BLaER1 treated with 17β-estradiol and CSF1 and Interleukin-3, amounts not matched to agents 10 nM and 100 nM (cell line): ENCODE measurements at regions not wholly inside any gene's neighbourhood (a gene's known extent, or its start where the extent isn't known, plus 50 kb on each side); places are given as distances from the start of the nearest gene placed in this dataset.

Source experiments
- H3K27ac ChIP-seq, 11 experiments: shearing (Covaris generic); formaldehyde crosslinking; 2 replicates each; pipeline ENCODE4 v1.8.1; 2022
- H3K27me3 ChIP-seq, 11 experiments: shearing (Covaris generic); formaldehyde crosslinking; 2 replicates each; pipeline ENCODE4 v1.8.1; 2022
- H3K36me3 ChIP-seq, 11 experiments: shearing (Covaris generic); formaldehyde crosslinking; 2 replicates each; pipeline ENCODE4 v1.8.1; 2022
- H3K4me1 ChIP-seq, 10 experiments: shearing (Covaris generic); formaldehyde crosslinking; 2 replicates each; pipeline ENCODE4 v1.8.1; 2022
- H3K4me2 ChIP-seq, 11 experiments: shearing (Covaris generic); formaldehyde crosslinking; 2 replicates each; pipeline ENCODE4 v1.8.1; 2022
- H3K4me3 ChIP-seq, 10 experiments: shearing (Covaris generic); formaldehyde crosslinking; 2 replicates each; pipeline ENCODE4 v1.8.1; 2022
- H3K9ac ChIP-seq, 11 experiments: shearing (Covaris generic); formaldehyde crosslinking; 2 replicates each; pipeline ENCODE4 v1.8.1; 2022
- H3K9me3 ChIP-seq, 11 experiments: shearing (Covaris generic); formaldehyde crosslinking; replicated peaks in 1 of 11; 2 replicates each; pipeline ENCODE4 v1.8.1; 2022
- H4K20me1 ChIP-seq, 11 experiments: shearing (Covaris generic); formaldehyde crosslinking; 2 replicates each; pipeline ENCODE4 v1.8.1; 2022
- Cebpa-rat ChIP-seq, 11 experiments: shearing (Covaris generic); IDR thresholded peaks; 2 replicates each; pipeline ENCODE4 v1.8.1; 2022

GRCh38 chr7:1314021-1314907 is 81.6 kb downstream of the UNCX start:
- H3K27ac ChIP-seq: no peak overlapping the region
- peaks cover 0 to 12% (median 0%) of the 10 kb centered on the region in 11 experiments; a peak in 1 of 22 replicates for H4K20me1 ChIP-seq
- H3K9me3 ChIP-seq: no peaks in the 10 kb centered on the region
- no peaks in the 10 kb centered on the region for H3K36me3 ChIP-seq
- peaks cover 0 to 30% (median 21%) of the 10 kb centered on the region in 10 experiments; a peak in 13 of 20 replicates for H3K4me1 ChIP-seq
- no peak overlapping the region for H3K9ac ChIP-seq
- TF ChIP-seq Cebpa-rat (IDR thresholded peaks at IDR 0.05): no peak
- H3K4me3 ChIP-seq: no peak overlapping the region
- peak overlapping the region in 6 of 11 experiments; percentile 6 to 67 (median 61); a peak in 9 of 22 replicates for H3K4me2 ChIP-seq
- H3K27me3 ChIP-seq: no peaks in the 10 kb centered on the region

- Histone ChIP-seq H3K27me3 (no peaks in the 10 kb centered on the region), H3K4me3 (no peak overlapping the region), H3K27ac (no peak overlapping the region), H3K9ac (no peak overlapping the region), H3K4me2 (peak overlapping the region in 7 of 11 experiments; percentile 6 to 67 (median 61); a peak in 10 of 22 replicates), H3K9me3 (no peaks in the 10 kb centered on the region), H4K20me1 (peaks cover 0 to 12% (median 0%) of the 10 kb centered on the region in 11 experiments; a peak in 1 of 22 replicates), H3K4me1 (peaks cover 0 to 30% (median 21%) of the 10 kb centered on the region in 10 experiments; a peak in 13 of 20 replicates), H3K36me3 (no peaks in the 10 kb centered on the region)
- TF ChIP-seq Cebpa-rat (IDR thresholded peaks at IDR 0.05): no peak
These were observed 82.3 kb downstream of the UNCX start for GRCh38 chr7:1314908-1315450.

- H3K4me2 ChIP-seq: peak overlapping the region in 8 of 11 experiments; percentile 31 to 67 (median 58); a peak in 15 of 22 replicates
- no peak overlapping the region for H3K4me3 ChIP-seq
- no peak overlapping the region for H3K27ac ChIP-seq
- H3K27me3 ChIP-seq: peaks cover 0 to 3% (median 0%) of the 10 kb centered on the region in 11 experiments; a peak in 2 of 22 replicates
- peaks cover 0 to 14% (median 0%) of the 10 kb centered on the region in 11 experiments; a peak in 1 of 22 replicates for H4K20me1 ChIP-seq
- H3K4me1 ChIP-seq: peaks cover 0 to 30% (median 21%) of the 10 kb centered on the region in 10 experiments; a peak in 13 of 20 replicates
- no peaks in the 10 kb centered on the region for H3K36me3 ChIP-seq
- peak overlapping the region in 1 of 11 experiments; percentile 36; a peak in 1 of 22 replicates for H3K9ac ChIP-seq
- no peak for TF ChIP-seq Cebpa-rat (IDR thresholded peaks at IDR 0.05)
- H3K9me3 ChIP-seq: no peaks in the 10 kb centered on the region
These were observed 83.4 kb downstream of the UNCX start for GRCh38 chr7:1316086-1316485.

- no peak for TF ChIP-seq Cebpa-rat (IDR thresholded peaks at IDR 0.05)
- H4K20me1 ChIP-seq: peaks cover 0 to 24% (median 0%) of the 10 kb centered on the region in 11 experiments; a peak in 2 of 22 replicates
- no peaks in the 10 kb centered on the region for H3K36me3 ChIP-seq
- H3K4me3 ChIP-seq: no peak overlapping the region
- H3K9ac ChIP-seq: no peak overlapping the region
- H3K4me1 ChIP-seq: peaks cover 0 to 37% (median 22%) of the 10 kb centered on the region in 10 experiments; a peak in 13 of 20 replicates
- no peak overlapping the region for H3K4me2 ChIP-seq
- H3K9me3 ChIP-seq: no peaks in the 10 kb centered on the region
- H3K27me3 ChIP-seq: peaks cover 9 to 19% (median 13%) of the 10 kb centered on the region in 11 experiments
- H3K27ac ChIP-seq: no peak overlapping the region
These were observed 85.0 kb downstream of the UNCX start for GRCh38 chr7:1317646-1318045.

- Histone ChIP-seq H3K27ac (no peak overlapping the region), H3K4me2 (no peak overlapping the region), H3K36me3 (no peaks in the 10 kb centered on the region), H3K9ac (no peak overlapping the region), H4K20me1 (peaks cover 0 to 28% (median 0%) of the 10 kb centered on the region in 11 experiments; a peak in 3 of 22 replicates), H3K9me3 (no peaks in the 10 kb centered on the region), H3K27me3 (peaks cover 13 to 23% (median 17%) of the 10 kb centered on the region in 11 experiments), H3K4me3 (no peak overlapping the region), H3K4me1 (peaks cover 0 to 40% (median 22%) of the 10 kb centered on the region in 10 experiments; a peak in 13 of 20 replicates)
- no peak for TF ChIP-seq Cebpa-rat (IDR thresholded peaks at IDR 0.05)
These were observed 85.4 kb downstream of the UNCX start for GRCh38 chr7:1318051-1318450.

GRCh38 chr7:1318661-1319060 is 86.0 kb downstream of the UNCX start:
- no peaks in the 10 kb centered on the region for H3K36me3 ChIP-seq
- no peak for TF ChIP-seq Cebpa-rat (IDR thresholded peaks at IDR 0.05)
- H3K27me3 ChIP-seq: peaks cover 19 to 29% (median 23%) of the 10 kb centered on the region in 11 experiments
- H3K4me1 ChIP-seq: peaks cover 0 to 42% (median 22%) of the 10 kb centered on the region in 10 experiments; a peak in 13 of 20 replicates
- H3K4me2 ChIP-seq: no peak overlapping the region
- no peak overlapping the region for H3K9ac ChIP-seq
- no peak overlapping the region for H3K27ac ChIP-seq
- no peaks in the 10 kb centered on the region for H3K9me3 ChIP-seq
- H3K4me3 ChIP-seq: no peak overlapping the region
- H4K20me1 ChIP-seq: peaks cover 0 to 32% (median 0%) of the 10 kb centered on the region in 11 experiments; a peak in 5 of 22 replicates

GRCh38 chr7:1320616-1321240 is 88.1 kb downstream of the UNCX start:
- Histone ChIP-seq H3K27me3 (peaks cover 32 to 49% (median 44%) of the 10 kb centered on the region in 11 experiments), H3K4me3 (no peak overlapping the region), H3K36me3 (no peaks in the 10 kb centered on the region), H4K20me1 (peaks cover 0 to 28% (median 0%) of the 10 kb centered on the region in 11 experiments; a peak in 5 of 22 replicates), H3K27ac (no peak overlapping the region), H3K4me1 (peaks cover 0 to 22% (median 8%) of the 10 kb centered on the region in 10 experiments; a peak in 13 of 20 replicates), H3K9me3 (no peaks in the 10 kb centered on the region), H3K9ac (no peak overlapping the region), H3K4me2 (no peak overlapping the region)
- no peak for TF ChIP-seq Cebpa-rat (IDR thresholded peaks at IDR 0.05)

GRCh38 chr7:1321411-1322239 is 89.0 kb downstream of the UNCX start:
- peak overlapping the region in 5 of 11 experiments; percentile 6 to 34 (median 21); a peak in 4 of 22 replicates for H3K4me2 ChIP-seq
- H3K27ac ChIP-seq: no peak overlapping the region
- H3K27me3 ChIP-seq: peaks cover 32 to 51% (median 45%) of the 10 kb centered on the region in 11 experiments

More at GRCh38 chr7:1321411-1322239, 89.0 kb downstream of the UNCX start:
- Histone ChIP-seq H3K9ac (no peak overlapping the region), H3K4me1 (peaks cover 0 to 14% (median 2%) of the 10 kb centered on the region in 10 experiments; a peak in 7 of 20 replicates), H3K4me3 (no peak overlapping the region), H4K20me1 (peaks cover 0 to 28% (median 0%) of the 10 kb centered on the region in 11 experiments; a peak in 5 of 22 replicates), H3K36me3 (no peaks in the 10 kb centered on the region), H3K9me3 (no peaks in the 10 kb centered on the region)
- no peak for TF ChIP-seq Cebpa-rat (IDR thresholded peaks at IDR 0.05)
